ENCODE measurements at regions not wholly inside any gene's neighbourhood (a gene's known extent, or its start where the extent isn't known, plus 50 kb on each side); places are given as distances from the start of the nearest gene placed in this dataset.

GRCh38 chr11:122395282-122395681 is 260.2 kb upstream of the UBASH3B start:
- no peak for TF ChIP-seq CSDC2 (CRISPR knock-in tag; IDR thresholded peaks at IDR 0.05)
- TF ChIP-seq OSR1 (CRISPR knock-in tag; IDR thresholded peaks at IDR 0.05): no peak
- TF ChIP-seq ZFP30 (CRISPR knock-in tag; IDR thresholded peaks at IDR 0.05): no peak
- no peak for TF ChIP-seq BACH2 (CRISPR knock-in tag; IDR thresholded peaks at IDR 0.05; ENCODE audit: borderline replicate concordance)
- no peak for TF ChIP-seq PATZ1 (CRISPR knock-in tag; IDR thresholded peaks at IDR 0.05; ENCODE audit: borderline replicate concordance)
- no peak for TF ChIP-seq ARNTL (CRISPR knock-in tag; IDR thresholded peaks at IDR 0.05; ENCODE audit: borderline replicate concordance, low read depth)
- TF ChIP-seq GLIS3 (CRISPR knock-in tag; IDR thresholded peaks at IDR 0.05): no peak
- TF ChIP-seq PPARA (CRISPR knock-in tag; IDR thresholded peaks at IDR 0.05; ENCODE audit: borderline replicate concordance): no peak
- TF ChIP-seq ISL1 (CRISPR knock-in tag; IDR thresholded peaks at IDR 0.05): no peak
- TF ChIP-seq ZFP3 (CRISPR knock-in tag; IDR thresholded peaks at IDR 0.05): no peak
- no peak for TF ChIP-seq POU6F1 (CRISPR knock-in tag; IDR thresholded peaks at IDR 0.05; ENCODE audit: borderline replicate concordance, low read depth)
- no peak for TF ChIP-seq ESRRG (CRISPR knock-in tag; IDR thresholded peaks at IDR 0.05)
- TF ChIP-seq RARB (CRISPR knock-in tag; IDR thresholded peaks at IDR 0.05): no peak
- no peak for TF ChIP-seq TSHZ2 (CRISPR knock-in tag; IDR thresholded peaks at IDR 0.05)

All from SK-N-SH treated with all-trans-retinoic acid at 6 μM for 48 hours (cell line).